Right atrium auricular region (tissue), 2 donors: ENCODE measurements at regions not wholly inside any gene's neighbourhood (a gene's known extent, or its start where the extent isn't known, plus 50 kb on each side); places are given as distances from the start of the nearest gene placed in this dataset.

ENCODE experiments used
- DNase-seq: peaks from one replicate; pipeline ENCODE4 v3.0.0-alpha.2; 2019; ENCODE audit warnings: low spot score
- H3K27ac ChIP-seq, 2 donors: fragments of 200-600 bp; sonication (generic); 1 replicate in 1 of 2; 2 replicates in 1 of 2; pipeline ENCODE4 v1.5.1; 2016 to 2019
- H3K27me3 ChIP-seq, 2 donors: fragments of 200-600 bp; sonication (generic); one replicate each; pipeline versions ENCODE4 v1.5.1 to v1.6.0; 2017 to 2019
- H3K36me3 ChIP-seq: fragments of 200-600 bp; sonication (generic); one replicate; pipeline ENCODE4 v1.5.1; 2016
- H3K4me1 ChIP-seq, 2 donors: fragments of 200-600 bp; sonication (generic); one replicate each; pipeline versions ENCODE4 v1.5.1 to v1.6.0; 2017 to 2019
- H3K4me3 ChIP-seq, 2 donors: fragments of 200-600 bp; sonication (generic); 1 replicate in 1 of 2; 2 replicates in 1 of 2; pipeline ENCODE4 v1.5.1; 2017 to 2019; ENCODE audit warnings: mild to moderate bottlenecking in 1 of 2, moderate library complexity in 1 of 2
- H3K9me3 ChIP-seq, 2 donors: fragments of 200-600 bp; sonication (generic); one replicate each; pipeline ENCODE4 v1.5.1; 2019
- CTCF ChIP-seq, 2 donors: fragments of 200-600 bp; sonication (generic); IDR thresholded peaks; one replicate each; pipeline ENCODE4 v1.5.1; 2019; ENCODE audit warnings: antibody characterized with exemption in 2 of 2

- TF ChIP-seq CTCF (IDR thresholded peaks at IDR 0.05): no peak
- DNase-seq: no peak
- Histone ChIP-seq H3K4me3 (no peak overlapping the region), H3K27ac (no peak overlapping the region), H3K4me1 (no peaks in the 10 kb centered on the region), H3K9me3 (no peaks in the 10 kb centered on the region), H3K36me3 (no peaks in the 10 kb centered on the region), H3K27me3 (no peaks in the 10 kb centered on the region)
These were observed 176.8 kb upstream of the PAPPA start for GRCh38 chr9:115976781-115977180.

- H3K36me3 ChIP-seq: no peaks in the 10 kb centered on the region
- no peaks in the 10 kb centered on the region for H3K27me3 ChIP-seq
- no peaks in the 10 kb centered on the region for H3K9me3 ChIP-seq
- no peak overlapping the region for H3K4me3 ChIP-seq
- TF ChIP-seq CTCF (IDR thresholded peaks at IDR 0.05): no peak
- H3K27ac ChIP-seq: no peak overlapping the region
- no peak for DNase-seq
- no peaks in the 10 kb centered on the region for H3K4me1 ChIP-seq
These were observed 175.5 kb upstream of the PAPPA start for GRCh38 chr9:115978091-115978490.

- H3K4me3 ChIP-seq: no peak overlapping the region
- H3K36me3 ChIP-seq: no peaks in the 10 kb centered on the region
- no peaks in the 10 kb centered on the region for H3K9me3 ChIP-seq
- no peak for TF ChIP-seq CTCF (IDR thresholded peaks at IDR 0.05)
- H3K4me1 ChIP-seq: no peaks in the 10 kb centered on the region
- DNase-seq: no peak
- H3K27me3 ChIP-seq: no peaks in the 10 kb centered on the region
- no peak overlapping the region for H3K27ac ChIP-seq
These were observed 174.9 kb upstream of the PAPPA start for GRCh38 chr9:115978659-115979096.

- no peaks in the 10 kb centered on the region for H3K9me3 ChIP-seq
- no peaks in the 10 kb centered on the region for H3K36me3 ChIP-seq
- H3K4me1 ChIP-seq: no peaks in the 10 kb centered on the region
- H3K27ac ChIP-seq: no peak overlapping the region
- TF ChIP-seq CTCF (IDR thresholded peaks at IDR 0.05): no peak
- no peak for DNase-seq
- no peaks in the 10 kb centered on the region for H3K27me3 ChIP-seq
- no peak overlapping the region for H3K4me3 ChIP-seq
These were observed 173.5 kb upstream of the PAPPA start for GRCh38 chr9:115980054-115980453.

GRCh38 chr9:115980502-115980901 lies 173.1 kb upstream of the PAPPA start:
- no peak for DNase-seq
- Histone ChIP-seq H3K27ac (no peak overlapping the region), H3K4me1 (no peaks in the 10 kb centered on the region), H3K27me3 (no peaks in the 10 kb centered on the region), H3K4me3 (no peak overlapping the region), H3K9me3 (no peaks in the 10 kb centered on the region), H3K36me3 (no peaks in the 10 kb centered on the region)
- no peak for TF ChIP-seq CTCF (IDR thresholded peaks at IDR 0.05)

GRCh38 chr9:115980976-115981375 lies 172.6 kb upstream of the PAPPA start:
- Histone ChIP-seq H3K27ac (no peak overlapping the region), H3K4me3 (no peak overlapping the region), H3K4me1 (no peaks in the 10 kb centered on the region), H3K27me3 (no peaks in the 10 kb centered on the region), H3K9me3 (no peaks in the 10 kb centered on the region), H3K36me3 (no peaks in the 10 kb centered on the region)
- no peak for TF ChIP-seq CTCF (IDR thresholded peaks at IDR 0.05)
- DNase-seq: no peak
